NCI-H2171 (cell line): ENCODE measurements at regions not wholly inside any gene's neighbourhood (a gene's known extent, or its start where the extent isn't known, plus 50 kb on each side); places are given as distances from the start of the nearest gene placed in this dataset.

Experiments
- DNase-seq: peaks from one replicate; lab custom pipeline; 2025; lab: John Stamatoyannopoulos, UW

DNA sequence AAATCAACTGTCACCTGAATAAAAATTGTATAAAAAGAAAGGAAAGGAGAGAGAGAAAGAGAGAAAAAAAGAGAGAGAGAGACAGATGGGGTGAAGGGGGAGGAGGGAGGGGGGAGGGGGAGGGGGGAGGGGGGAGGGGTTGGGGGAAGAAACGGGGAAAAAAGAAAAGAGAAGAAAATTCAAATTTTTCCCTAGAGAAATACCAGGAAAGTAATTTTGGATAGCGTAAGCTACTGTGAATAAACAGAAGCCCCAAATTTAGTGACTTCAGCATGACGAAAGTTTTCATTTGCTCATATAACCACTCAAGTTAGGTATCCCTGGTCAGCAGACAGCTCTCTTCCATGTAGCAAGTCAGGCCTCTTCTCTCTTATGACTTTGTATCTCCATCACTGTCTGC, 289.4 kb upstream of the MYOCD start:
- no peak for DNase-seq

DNA sequence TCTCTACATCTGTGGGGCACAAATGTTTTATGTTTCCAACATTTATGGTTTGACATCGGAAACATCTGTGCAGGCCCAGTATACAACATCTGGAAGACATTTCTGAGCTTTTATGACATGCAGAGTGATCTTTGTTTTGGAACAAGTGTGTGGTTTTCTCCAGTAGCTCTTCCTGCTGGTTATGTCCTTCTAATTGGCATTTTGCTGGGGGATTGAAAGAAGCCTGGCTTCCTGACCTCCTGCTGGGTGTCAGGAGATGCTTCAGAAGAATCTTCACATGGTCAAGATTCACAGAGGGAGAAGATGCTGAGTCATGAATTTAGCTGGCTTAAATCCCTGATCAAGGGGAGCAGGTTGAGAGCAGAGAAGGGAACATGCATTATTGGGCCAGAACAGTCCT, 279.5 kb upstream of the MYOCD start:
- no peak for DNase-seq

DNA sequence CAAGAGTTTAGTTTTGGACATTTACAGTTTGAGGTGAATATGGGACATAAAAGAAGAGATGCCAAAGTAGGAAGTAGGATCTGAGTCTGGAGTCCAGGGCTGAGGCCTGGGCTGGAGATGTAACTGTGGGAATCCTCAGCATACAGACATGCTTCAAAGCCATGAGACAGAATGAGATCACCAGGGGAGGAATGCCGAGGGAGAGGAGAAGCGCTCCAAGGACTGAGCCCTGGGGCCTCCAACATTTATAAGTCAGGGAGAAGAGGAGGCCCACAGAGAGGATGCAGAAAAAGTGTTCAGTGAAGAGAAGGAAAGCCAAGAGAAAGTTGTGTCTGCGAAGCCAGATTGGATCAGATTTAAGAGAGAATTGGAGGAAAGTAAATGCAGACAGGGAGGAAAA, 277.5 kb upstream of the MYOCD start:
- no peak for DNase-seq

DNA sequence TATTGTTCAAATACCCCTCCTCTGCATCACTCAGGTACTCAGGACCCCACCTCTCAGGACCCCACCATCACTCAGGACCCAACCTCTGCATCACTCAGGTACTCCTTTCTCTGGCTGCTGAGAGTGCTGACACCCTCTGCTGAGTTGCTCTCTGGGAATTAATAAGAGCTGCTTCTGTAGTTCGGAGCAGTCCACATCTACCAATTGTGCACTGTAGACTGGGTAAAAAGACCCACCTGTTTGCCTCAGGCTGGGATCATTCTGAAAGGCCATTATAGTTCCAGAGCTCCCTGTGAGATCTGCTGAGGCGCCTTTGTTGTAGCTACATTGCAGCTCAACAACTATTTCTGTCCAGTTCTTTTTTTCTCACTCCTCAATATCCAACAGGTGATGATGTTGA, 276.3 kb upstream of the MYOCD start:
- DNase-seq, result no peak

DNA sequence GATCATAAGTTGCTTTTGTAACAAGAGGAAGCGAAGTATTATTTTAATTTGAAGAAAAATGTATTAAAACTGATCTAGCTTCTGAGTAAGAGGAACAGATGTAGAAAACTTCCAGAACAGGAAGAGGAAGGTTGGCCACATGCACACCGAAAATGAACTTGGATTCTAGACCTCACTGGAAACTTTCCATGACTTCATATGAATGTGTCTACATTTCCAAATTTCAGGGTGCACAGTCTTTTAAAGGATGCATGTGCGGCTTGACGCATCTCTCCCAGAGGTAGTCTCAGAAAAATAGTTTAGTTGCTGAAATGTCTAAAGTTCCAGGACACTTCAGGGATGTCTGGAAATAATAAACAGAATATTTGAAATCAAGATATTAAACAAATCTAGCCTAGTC, 275.1 kb upstream of the MYOCD start:
- no peak for DNase-seq

DNA sequence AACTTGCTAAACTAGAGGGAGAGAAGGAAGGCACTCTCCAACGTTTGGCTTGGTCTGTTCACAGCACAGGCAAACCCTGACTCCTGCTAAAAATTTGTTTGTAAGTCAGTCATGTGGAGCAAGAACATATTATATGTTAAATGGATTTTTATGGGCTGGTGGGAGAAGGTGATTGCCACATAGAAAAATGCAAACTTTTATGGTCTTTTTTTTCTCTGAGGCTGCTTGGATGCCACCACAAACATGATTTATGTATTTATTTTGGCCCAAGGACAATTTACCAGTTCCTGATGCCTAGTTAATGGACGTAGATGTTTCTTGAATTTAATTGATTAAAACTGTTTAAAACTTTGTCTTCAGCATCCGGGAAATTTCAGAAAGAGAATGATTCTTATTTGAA, 274.2 kb upstream of the MYOCD start:
- no peak for DNase-seq

DNA sequence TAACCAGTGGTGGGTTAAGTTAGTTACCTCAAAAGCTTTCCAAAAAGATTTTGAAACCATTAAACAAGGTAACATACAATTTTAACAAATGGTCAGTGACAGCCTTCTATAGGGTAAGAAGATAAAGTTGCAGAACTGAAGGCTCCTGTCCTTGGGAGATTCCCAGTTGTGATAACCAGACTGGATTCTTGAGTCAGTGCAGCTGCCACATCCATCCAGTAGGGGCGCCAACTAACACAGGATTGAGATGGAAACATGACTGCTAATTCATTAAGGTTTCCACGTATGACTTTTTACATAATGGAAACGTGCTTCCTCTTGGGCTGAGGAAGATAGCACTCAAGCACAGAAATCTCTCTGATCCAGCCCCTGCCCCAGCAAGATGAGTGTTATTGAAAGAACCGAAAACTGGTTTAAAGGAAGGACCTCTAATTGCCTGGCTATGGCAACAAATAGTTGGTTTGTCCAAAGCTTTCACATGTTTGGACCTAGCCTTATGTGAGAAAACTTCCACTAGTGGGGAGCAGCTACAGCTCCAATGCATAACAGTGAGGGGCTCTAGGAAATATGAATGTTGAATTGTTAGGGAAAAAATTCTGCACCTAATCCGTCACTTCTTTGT, 269.8 kb upstream of the MYOCD start:
- DNase-seq, result no peak

DNA sequence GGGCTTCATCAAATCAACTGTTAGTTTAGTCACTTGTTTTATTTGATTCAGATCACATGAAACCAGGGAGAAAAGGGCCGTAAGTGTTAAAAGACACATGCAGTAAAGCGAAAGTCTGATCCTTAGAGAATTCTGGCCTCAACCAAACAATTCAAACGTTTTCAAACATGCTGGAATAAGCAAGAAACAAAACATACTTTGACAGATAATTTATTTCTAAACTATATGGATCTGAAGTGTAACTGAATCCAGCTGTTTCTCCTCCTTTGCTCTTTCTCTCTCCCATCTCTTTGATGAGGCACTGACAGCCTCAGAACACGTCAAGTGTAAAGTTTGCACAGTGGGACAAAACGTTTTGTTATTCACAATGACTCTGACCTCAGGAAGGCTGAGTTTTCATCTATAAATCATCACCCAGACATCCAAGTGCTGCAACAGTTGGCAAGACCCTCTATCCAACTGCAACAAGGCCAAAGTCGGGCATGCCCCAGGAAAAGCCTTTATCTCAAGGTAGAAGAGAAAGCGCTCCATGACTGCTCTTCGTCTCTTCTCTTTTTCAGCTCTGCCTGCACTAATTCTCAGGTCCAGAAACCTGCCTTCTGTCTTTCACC, 267.1 kb upstream of the MYOCD start:
- DNase-seq, result no peak

DNA sequence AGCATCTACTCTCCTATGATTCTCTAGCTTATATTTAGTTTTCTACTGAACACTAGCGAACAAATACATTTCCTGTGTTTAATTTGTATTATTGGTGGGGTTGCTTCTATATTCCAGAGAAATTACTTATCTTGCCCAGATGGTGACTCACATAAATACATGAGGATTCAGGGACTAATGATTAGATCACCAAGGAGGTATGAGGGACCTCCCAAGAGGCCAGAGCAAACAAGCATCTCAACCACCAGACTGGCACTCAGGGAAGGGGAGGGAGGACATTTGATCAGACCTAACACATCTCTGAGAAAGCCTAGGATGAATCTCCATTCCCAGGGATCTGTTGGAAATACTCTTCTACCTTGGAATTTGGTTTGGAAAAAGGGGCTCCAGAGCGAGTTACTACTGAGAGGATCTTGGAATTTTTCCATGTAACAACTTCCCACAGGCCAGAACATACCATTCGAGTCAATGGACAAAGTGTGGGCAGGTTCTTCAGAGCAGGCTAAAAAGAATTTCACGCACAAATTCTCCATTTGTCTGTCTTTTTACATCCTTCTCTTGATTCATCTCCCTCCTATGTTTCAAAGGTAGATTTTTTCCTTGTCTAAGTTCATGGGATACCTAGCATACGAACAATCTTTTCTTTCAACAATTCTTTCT, 262.6 kb upstream of the MYOCD start:
- DNase-seq, result no peak

DNA sequence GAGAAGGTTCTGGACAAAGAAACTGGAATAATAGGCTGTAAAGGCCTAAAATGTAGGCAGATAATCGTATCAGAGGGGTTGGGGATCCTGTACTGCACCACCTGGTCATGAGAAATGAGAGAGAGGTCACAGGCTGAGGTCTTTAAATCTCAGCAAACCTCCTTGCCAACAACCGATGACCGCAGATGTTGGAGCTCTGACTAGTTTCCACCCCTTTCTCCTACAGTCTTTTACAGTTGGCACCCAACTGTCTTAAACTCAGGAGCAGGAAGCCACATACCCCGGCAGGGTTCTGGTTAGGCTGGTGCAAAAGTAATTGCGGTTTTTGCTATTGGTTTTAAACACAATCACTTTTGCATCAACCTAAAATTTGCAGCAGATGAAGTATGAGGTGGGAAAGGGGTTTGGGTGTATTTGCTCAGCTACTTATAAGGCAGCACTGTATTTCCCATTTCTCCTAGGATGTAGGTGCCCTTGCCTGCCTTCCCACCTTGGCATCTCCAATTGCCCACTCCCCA, 261.8 kb upstream of the MYOCD start:
- no peak for DNase-seq

DNA sequence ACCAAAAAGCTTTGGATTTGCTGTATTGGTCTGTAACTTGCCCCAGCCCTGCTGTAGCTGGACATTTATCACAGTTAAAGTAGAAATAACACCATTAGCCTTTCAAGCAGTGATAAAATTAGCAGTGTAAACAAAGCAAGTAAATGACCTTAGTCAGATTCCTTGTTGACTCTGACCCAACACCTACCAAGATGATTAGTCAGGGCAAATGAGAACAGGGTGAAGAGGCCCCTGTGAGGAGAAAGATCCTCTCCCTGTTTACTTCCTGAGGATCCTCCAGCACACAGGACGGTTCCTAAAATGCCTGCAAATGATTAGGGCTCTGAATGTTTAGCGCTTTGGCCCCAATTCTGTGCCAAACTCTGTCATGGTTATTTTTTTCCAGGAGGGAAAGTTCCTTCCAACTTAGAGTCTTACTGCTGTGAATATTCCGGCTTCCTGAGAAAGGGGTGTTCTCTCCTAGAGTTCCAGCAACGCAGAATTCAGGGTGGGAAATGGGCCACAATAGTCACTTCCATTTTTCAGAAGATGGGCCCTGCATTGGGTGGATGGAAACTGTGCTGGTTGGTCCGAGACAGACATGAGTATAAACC, 259.0 kb upstream of the MYOCD start:
- no peak for DNase-seq

DNA sequence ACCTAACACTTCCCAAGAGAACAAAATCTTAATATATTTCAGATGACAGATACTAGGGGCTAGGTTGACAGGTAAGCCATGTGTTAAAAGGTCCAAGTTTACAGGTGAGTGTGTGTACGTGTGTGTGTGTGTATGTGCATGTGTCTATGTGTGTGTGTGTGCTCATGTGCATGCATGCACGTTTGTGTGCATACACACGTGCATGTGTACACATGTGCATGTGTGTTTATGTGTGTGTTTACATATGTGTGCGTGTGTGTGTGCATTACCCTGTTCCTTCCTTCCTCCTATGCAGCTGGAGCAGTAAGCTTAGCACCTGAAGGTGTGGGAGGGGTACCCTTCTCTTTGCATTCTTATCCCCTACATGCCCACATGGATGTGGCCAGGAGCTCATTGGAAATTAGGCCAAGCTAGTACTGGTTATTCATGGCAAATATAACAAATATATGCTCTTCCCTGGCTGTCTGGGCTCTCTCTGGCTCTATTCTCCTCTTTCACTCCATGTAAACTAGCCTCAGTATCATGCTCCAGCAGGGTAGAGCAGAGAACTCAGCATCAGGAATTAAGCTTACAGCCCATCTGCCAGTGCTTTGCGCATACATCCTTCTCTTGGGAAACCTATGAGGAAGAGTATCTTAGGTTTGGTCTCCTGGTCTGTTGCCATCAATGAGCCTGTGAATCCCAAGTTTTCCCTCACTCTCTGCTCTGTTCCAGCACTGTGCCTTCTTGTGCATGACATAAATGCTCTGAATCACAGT, 258.0 kb upstream of the MYOCD start:
- no peak for DNase-seq

DNA sequence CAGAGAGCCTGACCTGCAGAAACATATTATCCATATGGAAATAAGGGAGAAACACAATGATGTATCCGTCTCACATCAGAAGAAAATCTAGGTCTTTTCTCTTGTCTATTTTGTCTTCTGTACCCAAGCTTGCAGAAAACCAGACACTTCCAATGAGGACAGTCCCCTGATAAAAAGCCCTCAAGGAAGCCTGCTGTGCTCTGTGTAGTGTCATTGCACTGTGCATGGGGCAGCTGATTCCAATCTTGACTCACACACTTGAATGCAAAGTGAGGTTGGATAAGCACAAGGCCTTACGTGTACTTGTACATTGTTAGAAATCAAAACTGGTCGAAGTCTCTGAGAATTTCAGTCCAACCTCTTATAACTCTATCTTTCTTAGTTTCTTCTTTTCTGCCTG, 256.6 kb upstream of the MYOCD start:
- DNase-seq, result no peak

DNA sequence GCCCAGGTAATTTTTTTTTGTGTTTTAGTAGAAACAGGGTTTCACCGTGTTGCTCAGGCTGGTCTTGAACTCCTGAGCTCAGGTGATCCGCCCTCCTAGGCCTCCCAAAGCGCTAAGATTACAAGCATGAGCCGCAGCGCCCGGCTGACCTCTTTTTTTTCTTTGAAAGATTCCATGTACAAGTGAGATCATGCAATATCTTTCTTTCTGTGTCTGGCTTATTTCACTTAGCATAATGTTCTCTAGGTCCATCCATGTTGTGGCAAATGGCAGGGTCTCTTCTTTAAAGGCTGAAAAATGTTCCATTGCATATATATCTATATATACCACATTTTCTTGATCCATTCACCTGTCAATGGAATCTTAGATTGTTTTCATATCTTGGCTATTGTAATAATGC, 255.0 kb upstream of the MYOCD start:
- no peak for DNase-seq

DNA sequence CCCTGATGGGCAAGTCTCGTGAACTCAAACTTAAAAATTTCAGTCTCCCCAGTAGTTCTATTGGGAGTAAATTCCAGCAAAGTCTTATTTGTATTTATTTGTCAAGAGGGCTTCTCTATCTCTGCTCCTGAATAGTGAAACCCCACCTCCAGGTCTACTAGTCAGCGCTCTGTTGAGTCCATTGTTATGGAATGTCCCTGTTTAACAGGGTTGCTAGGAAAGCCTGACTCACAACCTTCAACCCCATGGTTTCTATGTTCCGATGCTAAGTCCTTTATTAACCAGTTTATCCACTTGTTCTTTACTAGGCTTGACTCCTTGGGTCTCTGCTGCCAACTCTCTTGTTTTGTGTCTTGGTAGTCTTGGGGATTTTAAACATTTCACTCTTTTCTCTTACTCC, 250.7 kb upstream of the MYOCD start:
- DNase-seq, result no peak

DNA sequence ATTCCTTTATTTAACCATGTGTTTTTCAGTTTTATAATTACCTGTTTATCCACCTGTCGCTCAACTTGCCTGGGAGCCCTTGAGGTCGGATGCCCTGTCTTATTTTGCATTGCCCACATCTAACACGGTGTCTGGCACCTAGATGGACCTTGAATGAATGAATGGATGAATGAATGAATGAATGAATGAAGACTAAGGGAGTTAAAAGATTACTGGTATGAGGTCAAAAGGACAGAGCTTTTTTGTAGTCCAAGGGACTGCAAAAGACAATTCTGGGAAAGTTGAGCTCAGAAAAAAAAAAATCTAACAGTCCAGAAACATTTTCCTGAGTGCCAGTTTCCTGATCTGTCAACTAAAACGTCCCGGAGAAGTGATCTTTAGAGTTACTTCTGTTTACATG, 244.6 kb upstream of the MYOCD start:
- DNase-seq, result no peak

DNA sequence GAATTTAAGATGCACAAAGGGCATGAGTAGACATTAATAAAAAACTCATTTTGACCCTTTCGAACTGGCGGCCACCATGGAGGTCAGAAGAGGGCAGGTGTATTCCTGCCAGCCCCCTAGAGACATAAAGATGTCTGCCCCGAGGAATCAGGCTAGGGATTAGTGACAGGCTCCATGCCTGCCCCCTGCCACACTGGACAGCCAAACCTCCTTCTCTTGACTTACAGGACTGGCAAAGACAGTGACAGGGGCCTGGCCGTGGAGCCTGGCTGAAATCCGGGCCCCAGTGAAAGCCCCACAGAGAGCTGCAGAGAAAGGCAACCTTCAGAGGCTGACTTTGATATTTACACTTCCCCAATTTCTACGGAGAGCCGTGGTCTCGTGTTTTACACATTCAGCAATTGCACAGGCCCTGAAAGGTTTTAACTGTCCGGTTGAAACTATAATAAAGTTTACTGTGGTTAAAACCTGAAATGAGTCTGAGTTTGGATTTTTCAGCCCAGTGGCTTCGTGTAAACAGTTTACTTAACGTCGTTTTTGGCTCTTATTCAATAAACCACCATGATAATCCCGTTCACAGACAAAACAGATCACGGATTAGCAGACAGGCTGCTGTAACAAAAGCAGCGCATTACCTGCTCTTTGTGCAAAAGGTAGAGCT, 243.9 kb upstream of the MYOCD start:
- no peak for DNase-seq

DNA sequence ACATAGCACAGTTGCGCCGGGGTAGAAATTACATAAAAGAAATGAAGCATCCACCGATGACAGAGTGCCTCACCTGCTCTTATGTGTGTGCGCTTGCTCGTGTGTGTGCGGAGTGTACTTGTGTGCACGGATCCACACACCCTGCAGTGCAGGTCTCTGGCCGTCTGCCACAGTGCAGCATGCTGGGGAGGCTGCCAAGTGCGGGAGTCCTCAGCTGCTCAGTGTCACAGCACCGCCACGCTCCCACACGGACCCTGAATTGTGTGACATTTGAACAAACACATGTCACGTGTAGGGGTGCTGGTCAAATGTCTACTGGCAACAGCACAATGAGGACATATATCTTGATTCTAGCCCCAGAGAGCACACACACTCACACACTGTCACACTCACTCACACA, 243.0 kb upstream of the MYOCD start:
- no peak for DNase-seq

DNA sequence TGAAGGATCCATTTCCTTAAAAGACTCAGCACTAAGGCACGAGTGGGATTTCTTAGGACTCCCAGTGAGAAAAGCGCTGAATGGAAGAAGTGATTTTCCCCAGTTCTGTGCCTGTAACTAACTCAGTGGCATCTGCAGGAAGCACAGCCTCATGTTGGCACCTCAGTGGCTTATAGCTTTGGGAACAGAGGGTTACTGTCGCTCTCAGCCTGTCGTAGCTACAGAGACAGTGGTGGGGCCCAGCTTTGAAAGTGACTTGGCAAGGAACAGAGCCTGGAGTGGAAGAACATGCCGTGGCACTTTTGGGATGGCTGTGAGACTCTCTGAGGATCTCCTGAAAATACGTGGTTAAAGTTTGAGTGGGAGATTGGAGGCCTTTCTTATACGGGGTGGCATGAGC, 242.4 kb upstream of the MYOCD start:
- DNase-seq, result no peak

DNA sequence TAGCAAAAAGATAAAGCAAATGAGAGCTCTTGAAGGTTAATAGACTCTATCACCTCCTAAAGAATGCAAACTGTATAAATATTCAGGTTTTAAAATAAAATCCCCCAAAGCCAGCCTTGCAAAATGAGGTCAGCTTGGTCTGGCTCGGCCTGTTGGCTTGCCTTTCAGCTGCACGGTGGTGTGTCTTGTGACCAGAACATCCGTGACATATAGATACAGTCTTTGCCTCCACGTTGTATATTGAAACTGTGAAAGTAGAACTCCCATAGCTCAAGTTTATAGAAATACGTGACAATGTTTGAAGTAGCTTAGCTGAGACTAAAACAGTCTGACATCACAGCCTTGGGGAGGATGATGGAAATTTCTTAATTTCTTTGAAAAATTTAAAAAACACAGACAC, 236.6 kb upstream of the MYOCD start:
- no peak for DNase-seq

DNA sequence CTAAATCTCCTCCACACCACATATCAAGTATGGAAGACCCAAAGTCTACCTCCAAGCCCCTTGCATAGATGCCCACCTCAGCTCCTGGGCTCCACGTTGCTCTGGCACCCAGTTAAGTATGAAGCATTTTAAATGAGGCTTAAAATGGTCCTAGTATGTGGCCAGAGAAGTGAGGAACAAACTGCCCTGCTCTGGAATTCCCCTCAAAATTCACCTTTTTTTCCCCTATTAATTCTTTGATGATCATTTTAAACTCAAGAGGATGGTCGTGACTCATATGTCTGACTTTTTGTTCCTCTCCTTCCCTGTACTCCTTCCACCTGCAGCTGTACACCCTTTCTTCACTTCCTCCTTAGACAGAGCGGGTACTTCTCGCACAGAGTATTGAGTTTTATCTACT, 234.5 kb upstream of the MYOCD start:
- DNase-seq, result no peak

DNA sequence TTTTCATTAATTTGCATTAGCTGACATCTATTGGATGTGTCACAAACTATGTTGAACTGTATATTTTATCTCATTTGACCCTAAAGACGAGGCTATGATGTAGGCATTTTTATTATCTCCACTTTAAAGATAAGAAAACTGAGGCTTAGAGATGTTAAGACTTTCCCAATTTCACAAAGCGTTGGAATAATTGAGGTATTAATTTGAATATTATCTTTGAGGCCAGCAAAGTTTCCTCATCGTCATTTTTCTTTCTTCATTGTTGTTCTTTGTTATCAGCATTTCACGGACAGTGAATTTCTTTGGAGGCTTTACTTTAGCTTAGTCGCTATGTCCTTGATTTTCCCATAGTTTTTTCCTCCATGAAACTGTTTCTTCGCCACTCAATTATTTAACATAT, 227.5 kb upstream of the MYOCD start:
- no peak for DNase-seq
